Stimulated activated CD4-positive, alpha-beta T cell treated with anti-CD3 and anti-CD28 coated beads, Interleukin-1b, Interleukin-23, amount 100 ng/mL, for 24 hours (primary cell): ENCODE measurements at regions not wholly inside any gene's neighbourhood (a gene's known extent, or its start where the extent isn't known, plus 50 kb on each side); places are given as distances from the start of the nearest gene placed in this dataset.

Experiments used
- DNase-seq, 4 experiments: peaks; one replicate each; pipeline ENCODE4 v3.0.0-alpha.2; 2020; ENCODE audit warnings: low read depth in 4 of 4, low spot score in 1 of 4

GRCh38 chr2:220460257-220460985 lies 833.0 kb downstream of the SLC4A3 start:
- no peak for DNase-seq

- no peak for DNase-seq
These were observed 836.4 kb downstream of the SLC4A3 start for GRCh38 chr2:220463876-220464275.

DNA sequence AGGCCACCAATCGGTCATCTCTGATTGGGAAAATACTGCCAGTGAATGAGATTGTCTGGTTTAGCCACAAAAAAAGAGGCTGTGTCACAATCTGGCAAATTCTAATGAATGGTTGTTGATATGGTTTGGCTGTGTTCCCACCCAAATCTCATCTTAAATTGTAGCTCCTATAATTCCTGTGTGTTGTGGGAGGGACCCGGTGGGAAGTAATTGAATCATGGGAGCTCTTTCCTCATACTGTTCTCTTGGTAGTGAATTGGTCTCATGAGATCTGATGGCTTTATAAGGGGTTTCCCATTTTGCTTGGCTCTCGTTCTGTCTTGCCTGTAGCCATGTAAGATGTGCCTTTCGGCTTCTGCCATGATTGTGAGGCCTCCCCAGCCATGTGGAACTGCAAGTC lies 838.3 kb downstream of the SLC4A3 start:
- no peak for DNase-seq

DNA sequence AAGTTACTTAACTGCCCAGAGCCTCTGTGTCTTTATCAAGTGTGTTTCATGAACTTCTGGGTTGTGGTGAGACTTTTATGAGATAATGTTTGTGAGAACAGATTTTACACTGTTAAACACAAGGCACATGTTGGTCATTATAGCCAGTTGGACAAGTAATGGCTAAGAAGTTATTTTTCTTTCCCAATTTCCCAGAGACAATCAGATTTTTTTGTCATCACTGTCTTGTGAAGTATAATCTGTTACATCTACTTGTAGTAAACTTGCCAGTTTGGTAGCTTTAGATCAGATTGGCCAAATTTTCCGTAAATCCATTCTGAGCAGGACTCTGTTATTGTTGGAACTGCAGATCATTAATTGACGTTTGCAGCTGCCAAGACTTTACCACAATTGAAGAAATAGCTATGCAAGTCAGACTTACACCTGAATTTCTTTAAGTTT lies 838.8 kb downstream of the SLC4A3 start:
- no peak for DNase-seq

DNA sequence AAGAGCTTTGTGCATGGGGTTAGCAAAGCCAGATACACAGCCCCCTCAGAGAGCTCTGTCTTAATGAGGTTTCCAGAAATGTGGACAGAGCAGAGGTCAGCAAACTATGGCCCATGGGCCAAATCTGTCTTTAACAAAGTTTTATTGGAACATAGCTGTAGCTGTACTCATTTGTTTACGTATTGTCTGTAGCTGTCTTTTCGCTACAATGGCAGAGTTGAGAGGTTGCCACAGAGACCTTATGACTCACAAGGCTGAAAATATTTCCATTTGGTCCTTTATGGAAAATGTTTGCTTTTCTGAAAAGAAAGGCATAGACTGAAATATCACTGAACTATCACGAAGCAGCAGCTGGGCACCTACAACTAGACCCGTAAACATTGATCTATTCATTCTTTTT lies 841.8 kb downstream of the SLC4A3 start:
- DNase-seq = no peak

DNA sequence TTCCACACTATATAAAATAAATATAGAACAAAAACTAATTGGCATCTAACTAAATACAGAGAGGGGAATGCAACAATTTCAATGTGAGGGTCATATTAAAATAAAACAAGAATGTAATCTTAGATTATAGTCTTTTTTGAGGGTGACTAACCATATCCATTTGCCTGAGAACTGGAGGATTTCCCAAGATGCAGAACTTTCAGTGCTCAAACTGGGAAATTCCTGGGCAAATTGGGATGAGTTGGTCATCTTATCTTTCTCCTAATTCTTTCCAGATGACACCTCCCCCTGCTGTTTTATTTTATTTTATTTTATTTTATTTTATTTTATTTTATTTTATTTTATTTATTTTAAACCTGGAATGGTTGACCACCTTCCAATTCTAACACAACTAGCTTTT lies 846.2 kb downstream of the SLC4A3 start:
- no peak for DNase-seq

DNA sequence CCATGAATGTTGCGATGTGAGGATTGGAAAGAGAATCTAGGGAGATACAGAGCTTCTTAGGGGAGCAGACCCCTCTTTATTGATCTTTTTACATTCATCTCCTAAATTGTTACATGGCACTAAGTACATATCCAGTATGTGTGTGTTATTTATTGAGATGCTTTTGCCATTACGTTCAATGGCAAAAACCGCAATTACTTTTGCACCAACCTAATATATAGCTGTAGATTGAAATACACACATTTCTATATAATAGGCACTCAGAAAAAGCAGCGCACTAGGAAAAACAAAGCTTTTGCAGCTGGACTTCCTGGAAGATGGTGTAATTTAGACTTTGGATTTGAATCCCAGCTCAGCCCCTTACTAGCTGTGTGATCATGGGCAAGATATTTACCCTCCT lies 849.4 kb downstream of the SLC4A3 start:
- no peak for DNase-seq

GRCh38 chr2:220478305-220479058 lies 851.1 kb downstream of the SLC4A3 start:
- no peak for DNase-seq

DNA sequence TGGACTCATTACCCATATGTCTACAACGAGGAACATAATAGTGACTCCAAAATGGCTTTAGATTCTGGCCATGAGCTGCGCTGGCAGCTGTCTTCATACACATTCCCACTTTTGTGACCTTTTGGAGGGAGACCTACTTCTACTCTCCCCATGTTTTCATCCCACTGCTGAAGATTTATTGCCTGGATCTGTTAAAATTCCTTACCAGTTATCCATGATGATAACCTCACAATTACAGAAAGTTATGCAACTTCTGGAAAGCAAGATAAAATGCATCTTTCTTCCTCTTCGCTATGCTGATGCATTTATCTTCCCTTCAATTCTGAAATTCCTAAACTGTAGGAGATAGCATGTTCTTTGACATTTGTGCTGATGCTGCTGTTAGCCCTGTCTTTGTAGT lies 855.3 kb downstream of the SLC4A3 start:
- DNase-seq = no peak

GRCh38 chr2:220489121-220489520 lies 861.7 kb downstream of the SLC4A3 start:
- no peak for DNase-seq

DNA sequence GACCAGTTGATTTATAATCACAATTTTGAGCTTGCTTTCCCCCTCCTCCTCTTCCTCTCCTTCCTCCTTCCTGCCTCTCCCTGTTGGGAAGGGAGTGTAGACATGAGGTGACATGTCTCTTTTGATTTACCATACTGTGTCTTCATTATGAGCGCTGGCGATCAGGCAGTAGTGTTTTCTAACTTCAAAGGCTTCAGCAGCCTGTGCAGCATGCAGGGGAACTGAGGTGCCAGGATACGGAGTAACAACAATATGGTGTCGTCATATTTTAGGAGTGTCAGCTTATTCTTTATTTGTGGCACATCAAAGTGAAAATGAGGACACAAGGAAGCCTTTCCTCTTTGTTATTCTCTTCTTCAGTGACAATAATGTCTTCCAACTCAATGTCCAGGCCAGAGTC lies 864.2 kb downstream of the SLC4A3 start:
- DNase-seq = no peak

- DNase-seq = no peak
These were observed 866.6 kb downstream of the SLC4A3 start for GRCh38 chr2:220493871-220494525.

- no peak for DNase-seq
These were observed 869.1 kb downstream of the SLC4A3 start for GRCh38 chr2:220496513-220496912.

- DNase-seq = no peak
These were observed 871.8 kb downstream of the SLC4A3 start for GRCh38 chr2:220499225-220499624.

DNA sequence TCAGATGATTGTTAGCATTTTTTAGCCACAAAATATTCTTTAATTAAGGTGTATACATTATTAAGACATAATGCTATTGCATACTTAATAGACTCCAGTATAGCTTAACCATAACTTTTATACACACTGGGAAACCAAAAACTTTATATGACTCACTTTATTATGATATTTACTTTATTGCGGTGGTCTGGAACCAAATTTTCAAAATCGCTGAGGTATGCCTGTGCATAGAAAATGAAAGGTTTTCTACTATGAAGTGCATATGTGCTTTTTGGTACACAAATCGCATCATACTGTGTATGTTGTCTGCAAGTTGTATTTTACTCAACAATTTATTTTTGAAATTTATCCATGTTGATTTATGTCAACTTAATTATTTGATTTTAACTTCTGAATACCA lies 875.1 kb downstream of the SLC4A3 start:
- no peak for DNase-seq

- no peak for DNase-seq
These were observed 876.0 kb downstream of the SLC4A3 start for GRCh38 chr2:220503431-220503830.

DNA sequence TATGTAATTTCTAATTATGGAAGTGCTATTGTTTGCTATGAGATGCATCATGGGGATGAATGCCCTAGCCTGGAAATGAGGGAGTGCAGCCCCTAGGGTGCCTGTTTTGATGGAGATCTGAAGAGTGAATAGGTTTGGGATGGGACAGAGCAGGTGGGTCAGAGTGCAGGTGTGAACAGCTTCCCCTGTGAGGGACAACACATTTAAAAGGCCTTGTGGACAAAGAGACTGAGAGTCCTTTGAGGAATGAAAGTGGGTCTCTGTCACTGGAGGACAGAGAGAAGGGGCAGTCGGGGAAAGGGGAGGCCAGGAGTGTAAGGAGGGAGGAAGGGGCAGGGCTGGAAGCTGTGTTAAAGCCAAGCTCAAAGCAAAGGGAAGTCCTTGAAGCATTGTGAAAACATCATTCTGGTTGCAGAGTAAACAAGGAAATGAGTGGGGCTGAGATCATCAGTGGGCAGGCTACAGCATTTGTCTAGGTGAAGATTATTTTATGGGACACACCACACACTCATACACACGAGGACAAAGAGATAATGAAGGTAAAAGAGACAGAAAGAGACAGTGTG lies 877.6 kb downstream of the SLC4A3 start:
- DNase-seq = no peak

GRCh38 chr2:220506466-220506865 lies 879.0 kb downstream of the SLC4A3 start:
- DNase-seq = no peak

GRCh38 chr2:220509096-220509757 lies 881.8 kb downstream of the SLC4A3 start:
- DNase-seq = no peak

DNA sequence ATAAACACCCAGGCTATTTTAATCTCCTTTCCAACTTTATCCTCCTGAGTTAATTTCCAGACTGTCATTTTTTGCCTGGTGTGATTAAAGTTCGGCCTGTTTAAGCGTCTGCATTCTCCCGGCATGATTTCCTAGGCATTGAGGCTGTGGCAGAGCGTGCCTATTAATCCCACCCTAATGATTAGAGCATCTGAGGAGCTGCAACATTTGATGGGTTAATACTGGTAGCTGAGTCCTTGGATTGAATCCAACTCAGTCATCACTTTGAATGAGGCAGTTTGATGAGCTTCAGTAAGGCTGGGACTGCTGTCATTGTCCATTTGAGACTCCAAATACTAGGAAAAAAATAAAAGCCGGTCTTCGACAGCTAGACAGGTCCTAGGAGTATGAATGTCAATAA lies 882.5 kb downstream of the SLC4A3 start:
- no peak for DNase-seq

- DNase-seq = no peak
These were observed 883.2 kb downstream of the SLC4A3 start for GRCh38 chr2:220510668-220511067.
